Stomach (tissue), 8 donors: ENCODE measurements at regions not wholly inside any gene's neighbourhood (a gene's known extent, or its start where the extent isn't known, plus 50 kb on each side); places are given as distances from the start of the nearest gene placed in this dataset.

Experiments
- DNase-seq, 2 donors: peaks; one replicate each; pipeline versions ENCODE4 v3.0.0 to v3.0.0-alpha.2; 2013 to 2019
- H3K27ac ChIP-seq, 5 donors: fragments of 200-600 bp in 4 of 5; sonication (generic) in 4 of 5; one replicate each; pipeline ENCODE4 v1.5.1; 2013 to 2019; ENCODE audit warnings: mild to moderate bottlenecking in 1 of 5, moderate library complexity in 1 of 5
- H3K27me3 ChIP-seq, 3 donors: fragments of 200-600 bp; sonication (generic); one replicate each; pipeline ENCODE4 v1.5.1; 2017 to 2019; ENCODE audit warnings: mixed run types in 1 of 3
- H3K36me3 ChIP-seq, 4 donors: fragments of 200-600 bp; sonication (generic); 1 replicate in 3 of 4; 2 replicates in 1 of 4; pipeline ENCODE4 v1.5.1; 2016 to 2019
- H3K4me1 ChIP-seq, 4 donors: fragments of 200-600 bp; sonication (generic); one replicate each; pipeline ENCODE4 v1.5.1; 2016 to 2019
- H3K4me3 ChIP-seq, 4 donors: fragments of 200-600 bp; sonication (generic) in 3 of 4; one replicate each; pipeline ENCODE4 v1.5.1; 2016 to 2019; ENCODE audit warnings: mild to moderate bottlenecking in 1 of 4
- H3K9me3 ChIP-seq, 4 donors: fragments of 200-600 bp; sonication (generic); one replicate each; pipeline ENCODE4 v1.5.1; 2016 to 2019
- CTCF ChIP-seq, 7 experiments: fragments of 450-650 bp in 4 of 7; fragments of 200-600 bp in 3 of 7; sonication (generic) in 3 of 7; IDR thresholded peaks; one replicate each; pipeline ENCODE4 v1.5.1; 2016 to 2019; ENCODE audit warnings: antibody characterized with exemption in 7 of 7, control low read depth in 2 of 7, mild to moderate bottlenecking in 1 of 7
- EP300 ChIP-seq: sonication (generic); formaldehyde crosslinking; IDR thresholded peaks from one replicate; pipeline ENCODE4 v1.6.1; 2017; ENCODE audit warnings: antibody characterized with exemption
- POLR2A ChIP-seq, 4 donors: fragments of 450-650 bp; IDR thresholded peaks; one replicate each; pipeline ENCODE4 v1.6.1; 2016; ENCODE audit warnings: antibody characterized with exemption in 4 of 4, control low read depth in 2 of 4, mild to moderate bottlenecking in 1 of 4, moderate library complexity in 1 of 4
- POLR2AphosphoS5 ChIP-seq, 3 donors: sonication (generic); formaldehyde crosslinking; IDR thresholded peaks; one replicate each; pipeline ENCODE4 v1.6.1; 2016; ENCODE audit warnings: antibody characterized with exemption in 3 of 3
- WGBS, 5 donors: extraction: QIAGEN DNeasy Blood & Tissue Kit in 3 of 5; methylation state at CpG; one replicate each; pipeline versions ENCODE4 v1.1.5 to v1.1.7; 2013 to 2018; 5-methylcytosine and 5-hydroxymethylcytosine counted together
- intact Hi-C: fragments of 100-400 bp; cut with DNase I; formaldehyde crosslinking; loops from one replicate; pipeline ENCODE4 v1.15.1; 2023; ENCODE audit warnings: low total_unique reads
- donor health status: healthy with polysubstance abuse.
- donor health status: Bipolar disorder and iron deficiency.
- donor health status: healthy.

- intact Hi-C loops, result no loop called here
These were observed 160.8 kb upstream of the SERP2 start for GRCh38 chr13:44212633-44213396.

GRCh38 chr13:44218501-44219240 lies 155.0 kb upstream of the SERP2 start:
- H3K4me3 ChIP-seq, result no peak overlapping the region
- WGBS, 5 donors, result 17 to 26% (median 22%) methylated on average over 10 of the region's 10 CpGs
- intact Hi-C loops, result no loop called here
- H3K4me1 ChIP-seq, result peaks cover 31 to 51% (median 41%) of the 10 kb centered on the region in 4 donors
- H3K9me3 ChIP-seq, result no peaks in the 10 kb centered on the region
- TF ChIP-seq CTCF (IDR thresholded peaks at IDR 0.05), result no peak
- peak; percentile 51 to 81 (median 61) for TF ChIP-seq POLR2AphosphoS5 (IDR thresholded peaks at IDR 0.05)
- no peak for TF ChIP-seq EP300
- TF ChIP-seq POLR2A (IDR thresholded peaks at IDR 0.05), result no peak
- H3K36me3 ChIP-seq, result no peaks in the 10 kb centered on the region
- peak overlapping the region; percentile 75 to 89 (median 85) for H3K27ac ChIP-seq
- H3K27me3 ChIP-seq, result no peaks in the 10 kb centered on the region
- peak; percentile 75 to 89 for DNase-seq

More at GRCh38 chr13:44212633-44213396, 160.8 kb upstream of the SERP2 start:
- H3K36me3 ChIP-seq, result no peaks in the 10 kb centered on the region
- DNase-seq, result no peak
- no peaks in the 10 kb centered on the region for H3K27me3 ChIP-seq
- peaks cover 8 to 42% (median 23%) of the 10 kb centered on the region in 4 donors for H3K4me1 ChIP-seq
- 25 to 45% (median 39%) methylated on average over 9 of the region's 9 CpGs for WGBS, 5 donors
- H3K4me3 ChIP-seq, result no peak overlapping the region
- TF ChIP-seq POLR2AphosphoS5 (IDR thresholded peaks at IDR 0.05) (peak in 1 of 3 donors; percentile 32), POLR2A (IDR thresholded peaks at IDR 0.05) (no peak), CTCF (IDR thresholded peaks at IDR 0.05) (no peak)
- H3K27ac ChIP-seq, result peak overlapping the region in 2 of 5 donors; percentile 54 to 64
- H3K9me3 ChIP-seq, result no peaks in the 10 kb centered on the region

- intact Hi-C loops, result no loop called here
These were observed 153.8 kb upstream of the SERP2 start for GRCh38 chr13:44219577-44220548.

More at GRCh38 chr13:44219577-44220548, 153.8 kb upstream of the SERP2 start:
- Histone ChIP-seq H3K9me3 (no peaks in the 10 kb centered on the region), H3K4me3 (no peak overlapping the region), H3K4me1 (peaks cover 32 to 61% (median 49%) of the 10 kb centered on the region in 4 donors), H3K27ac (peak overlapping the region; percentile 75 to 89 (median 85)), H3K27me3 (no peaks in the 10 kb centered on the region), H3K36me3 (no peaks in the 10 kb centered on the region)
- no peak for TF ChIP-seq EP300
- peak in 2 of 3 donors; percentile 17 to 55 for TF ChIP-seq POLR2AphosphoS5 (IDR thresholded peaks at IDR 0.05)
- TF ChIP-seq CTCF (IDR thresholded peaks at IDR 0.05), result no peak
- TF ChIP-seq POLR2A (IDR thresholded peaks at IDR 0.05), result no peak
- WGBS, 5 donors, result 69 to 79% (median 74%) methylated on average over 13 of the region's 13 CpGs
- no peak for DNase-seq
